AG04449 (cell line): ENCODE measurements at regions not wholly inside any gene's neighbourhood (a gene's known extent, or its start where the extent isn't known, plus 50 kb on each side); places are given as distances from the start of the nearest gene placed in this dataset.

Experiments
- CTCF ChIA-PET: fragments of 350-600 bp; formaldehyde crosslinking; extraction: SDS; loops from one replicate; lab custom pipeline; 2021; ENCODE audit warnings: antibody characterized with exemption; lab: Yijun Ruan, JAX
- POLR2A ChIA-PET: fragments of 400-600, 350-600 bp; formaldehyde crosslinking; extraction: SDS; loops from one replicate; lab custom pipeline; 2020; ENCODE audit warnings: antibody characterized with exemption, inconsistent platforms; lab: Yijun Ruan, JAX
- DNase-seq: peaks from one replicate; pipeline ENCODE4 v3.0.0-alpha.2; 2010; ENCODE audit warnings: low read depth, low spot score
- H3K4me3 ChIP-seq: 2 replicates; pipeline ENCODE4 v1.5.1; 2011; ENCODE audit warnings: low read depth, mild to moderate bottlenecking, control low read depth, low read length
- TF ChIP-seq, protein P1 (sequence below): IDR thresholded peaks from one replicate; pipeline ENCODE4 v1.5.1; 2011; ENCODE audit warnings: mild to moderate bottlenecking, moderate library complexity, low read length, control low read depth, inconsistent platforms; ENCODE audit not compliant: insufficient read depth; ENCODE audit errors: missing control alignments

DNA sequence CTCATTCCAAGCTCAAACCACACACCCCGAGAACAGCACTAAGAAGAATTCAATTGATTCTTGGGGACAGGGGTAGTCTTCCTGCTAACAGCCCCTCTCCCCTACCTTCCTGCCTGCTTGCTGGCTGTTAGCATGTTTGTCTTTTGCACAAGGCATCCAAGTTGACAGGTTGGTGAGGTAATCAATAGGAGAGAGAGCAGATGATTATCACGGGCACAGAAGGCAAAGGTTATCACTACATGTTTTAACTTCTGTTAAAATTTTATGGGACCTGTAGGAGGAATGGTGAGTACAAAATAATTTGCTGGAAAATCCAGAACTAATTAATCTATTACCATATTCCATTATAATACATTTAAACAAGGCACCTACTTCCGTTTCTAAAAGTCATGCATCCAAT is 442.1 kb upstream of the TCF4 start:
- POLR2A ChIA-PET = no interaction called here
- DNase-seq = no peak
- no peak overlapping the region for H3K4me3 ChIP-seq
- TF ChIP-seq, protein P1, sequence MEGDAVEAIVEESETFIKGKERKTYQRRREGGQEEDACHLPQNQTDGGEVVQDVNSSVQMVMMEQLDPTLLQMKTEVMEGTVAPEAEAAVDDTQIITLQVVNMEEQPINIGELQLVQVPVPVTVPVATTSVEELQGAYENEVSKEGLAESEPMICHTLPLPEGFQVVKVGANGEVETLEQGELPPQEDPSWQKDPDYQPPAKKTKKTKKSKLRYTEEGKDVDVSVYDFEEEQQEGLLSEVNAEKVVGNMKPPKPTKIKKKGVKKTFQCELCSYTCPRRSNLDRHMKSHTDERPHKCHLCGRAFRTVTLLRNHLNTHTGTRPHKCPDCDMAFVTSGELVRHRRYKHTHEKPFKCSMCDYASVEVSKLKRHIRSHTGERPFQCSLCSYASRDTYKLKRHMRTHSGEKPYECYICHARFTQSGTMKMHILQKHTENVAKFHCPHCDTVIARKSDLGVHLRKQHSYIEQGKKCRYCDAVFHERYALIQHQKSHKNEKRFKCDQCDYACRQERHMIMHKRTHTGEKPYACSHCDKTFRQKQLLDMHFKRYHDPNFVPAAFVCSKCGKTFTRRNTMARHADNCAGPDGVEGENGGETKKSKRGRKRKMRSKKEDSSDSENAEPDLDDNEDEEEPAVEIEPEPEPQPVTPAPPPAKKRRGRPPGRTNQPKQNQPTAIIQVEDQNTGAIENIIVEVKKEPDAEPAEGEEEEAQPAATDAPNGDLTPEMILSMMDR = no peak
- CTCF ChIA-PET = no interaction called here

DNA sequence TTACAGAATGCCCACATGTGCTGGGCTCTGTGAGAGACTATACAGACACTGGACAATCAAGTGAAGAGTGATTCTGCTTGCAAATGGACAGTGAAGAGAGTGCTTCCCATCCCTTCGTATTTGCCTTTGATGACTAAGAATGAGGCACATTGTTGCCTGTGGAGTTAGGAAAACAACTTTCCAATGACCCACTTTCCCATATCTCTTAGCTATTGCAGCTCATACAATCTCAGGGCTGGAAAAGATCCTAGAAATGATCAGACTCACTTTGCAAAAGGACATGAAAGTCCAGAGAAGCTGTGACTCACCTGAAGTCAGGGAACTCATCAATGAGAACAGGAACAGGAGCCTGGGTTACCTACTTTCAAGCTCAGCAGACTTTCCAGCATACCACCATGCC is 440.5 kb upstream of the TCF4 start:
- ChIA-PET POLR2A (no interaction called here), CTCF (no interaction called here)
- peak; percentile 12 for DNase-seq
- TF ChIP-seq, protein P1 = no peak
- H3K4me3 ChIP-seq = no peak overlapping the region

DNA sequence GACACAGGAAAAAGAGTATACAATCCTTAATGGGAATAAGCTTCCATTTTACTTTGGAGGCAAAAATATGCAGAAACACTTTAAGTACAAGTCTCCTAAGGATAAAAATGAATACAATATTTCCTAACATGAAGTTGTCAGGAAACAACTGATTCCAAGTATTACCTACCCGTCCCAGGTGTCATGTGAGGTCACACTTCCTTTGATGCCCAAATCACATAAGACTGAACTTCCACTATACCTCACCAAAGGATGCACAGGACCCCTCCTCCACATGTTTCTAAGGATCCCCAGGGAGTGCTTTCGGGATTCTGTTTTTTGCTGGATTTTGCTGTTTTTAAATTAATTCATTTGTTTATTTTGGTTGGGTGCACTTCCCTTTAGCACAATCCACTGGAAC is 438.5 kb upstream of the TCF4 start:
- H3K4me3 ChIP-seq = no peak overlapping the region
- TF ChIP-seq, protein P1 = no peak
- no peak for DNase-seq
- POLR2A ChIA-PET = no interaction called here
- CTCF ChIA-PET = no interaction called here

DNA sequence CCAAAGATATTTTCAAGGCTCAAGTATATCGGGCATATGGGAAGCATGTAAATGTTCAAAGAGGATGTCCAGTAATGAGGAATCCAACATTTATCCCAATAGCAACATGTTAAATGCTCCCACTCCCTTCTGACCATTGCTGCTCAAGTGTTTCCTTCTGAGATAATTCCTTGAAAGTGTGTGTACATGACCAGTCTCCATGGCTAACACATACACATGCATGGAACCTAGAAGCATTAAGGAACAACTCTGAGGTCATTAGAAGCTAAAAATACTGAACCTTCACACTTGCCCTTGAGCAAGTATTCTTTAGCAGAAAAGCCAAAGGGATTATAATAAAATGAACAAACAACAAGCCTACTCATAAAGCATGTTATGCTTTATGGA is 433.8 kb upstream of the TCF4 start:
- DNase-seq = no peak
- H3K4me3 ChIP-seq = no peak overlapping the region
- POLR2A ChIA-PET = no interaction called here
- TF ChIP-seq, protein P1 = no peak
- CTCF ChIA-PET = no interaction called here

- TF ChIP-seq, protein P1 = no peak
- no peak for DNase-seq
- H3K4me3 ChIP-seq = no peak overlapping the region
- ChIA-PET CTCF (no interaction called here), POLR2A (no interaction called here)
Measured at GRCh38 chr18:56021136-56021808, 433.3 kb upstream of the TCF4 start.

DNA sequence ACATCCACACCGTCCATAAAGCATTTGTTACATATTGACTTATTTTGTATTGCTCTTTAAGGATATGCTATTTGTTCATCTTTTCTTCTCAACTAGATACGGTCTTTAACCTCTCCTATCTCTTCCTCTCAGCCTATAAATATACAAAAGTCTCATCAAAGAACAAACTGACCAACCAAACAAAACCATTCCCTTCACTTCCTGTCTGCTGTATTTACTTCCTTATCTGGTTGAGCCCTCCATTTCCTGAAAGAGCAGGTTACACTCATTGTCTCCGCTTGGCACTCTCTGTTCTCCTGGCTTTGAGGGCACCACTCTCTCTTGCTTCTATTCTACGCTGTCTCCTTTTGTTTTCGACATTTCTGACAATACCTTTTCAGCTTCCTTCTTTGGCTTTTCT is 431.9 kb upstream of the TCF4 start:
- ChIA-PET CTCF (no interaction called here), POLR2A (no interaction called here)
- no peak for DNase-seq

More for the DNA sequence above, 431.9 kb upstream of the TCF4 start:
- no peak overlapping the region for H3K4me3 ChIP-seq
- TF ChIP-seq, protein P1 = no peak
